Fibroblast of lung (primary cell): ENCODE measurements at regions not wholly inside any gene's neighbourhood (a gene's known extent, or its start where the extent isn't known, plus 50 kb on each side); places are given as distances from the start of the nearest gene placed in this dataset.

Source experiments
- DNase-seq, 2 donors: peaks; one replicate each; pipeline versions ENCODE4 v3.0.0 to v3.0.0-alpha.2; 2010; ENCODE audit warnings: low read depth in 2 of 2
- H2AFZ ChIP-seq: 2 replicates; pipeline ENCODE4 v1.5.1; 2012; ENCODE audit warnings: low read length, control low read depth, inconsistent platforms
- H3K27ac ChIP-seq: 2 replicates; pipeline ENCODE4 v1.5.1; 2011; ENCODE audit warnings: low read length, control low read depth; ENCODE audit not compliant: insufficient read depth
- H3K27me3 ChIP-seq: 2 replicates; pipeline ENCODE4 v1.5.1; 2011; ENCODE audit warnings: mild to moderate bottlenecking, low read length; ENCODE audit not compliant: control insufficient read depth, insufficient read depth
- H3K36me3 ChIP-seq: 2 replicates; pipeline ENCODE4 v1.5.1; 2011; ENCODE audit warnings: low read length; ENCODE audit not compliant: control insufficient read depth, insufficient read depth
- H3K4me1 ChIP-seq: 2 replicates; pipeline ENCODE4 v1.5.1; 2011; ENCODE audit warnings: low read length; ENCODE audit not compliant: control insufficient read depth, insufficient read depth; ENCODE audit errors: extremely low read depth
- H3K4me2 ChIP-seq: 2 replicates; pipeline ENCODE4 v1.5.1; 2011; ENCODE audit warnings: low read length, control low read depth; ENCODE audit not compliant: insufficient read depth; ENCODE audit errors: extremely low read depth
- H3K4me3 ChIP-seq, 4 experiments: fragments of 200-600 bp in 1 of 4; sonication (generic) in 1 of 4; replicated peaks in 1 of 4; 2 replicates each; pipeline ENCODE4 v1.5.1; 2011 to 2016; ENCODE audit warnings: low read length in 4 of 4, low read depth in 3 of 4, mild to moderate bottlenecking in 3 of 4, control low read depth in 2 of 4, inconsistent platforms in 1 of 4, mixed read lengths in 1 of 4; ENCODE audit not compliant: insufficient read depth in 1 of 4; ENCODE audit errors: control extremely low read depth in 1 of 4
- H3K79me2 ChIP-seq: 2 replicates; pipeline ENCODE4 v1.5.1; 2012; ENCODE audit warnings: mild to moderate bottlenecking, low read length, inconsistent platforms; ENCODE audit not compliant: control insufficient read depth, insufficient read depth
- H3K9ac ChIP-seq: 2 replicates; pipeline ENCODE4 v1.5.1; 2011; ENCODE audit warnings: mild to moderate bottlenecking, low read length, control low read depth; ENCODE audit not compliant: insufficient read depth
- H3K9me3 ChIP-seq: 2 replicates; pipeline ENCODE4 v1.5.1; 2012; ENCODE audit warnings: low read depth, low read length; ENCODE audit not compliant: control insufficient read depth, insufficient read depth
- H4K20me1 ChIP-seq: 2 replicates; pipeline ENCODE4 v1.5.1; 2011; ENCODE audit warnings: low read length; ENCODE audit not compliant: control insufficient read depth, insufficient read depth; ENCODE audit errors: extremely low read depth
- EZH2 ChIP-seq: IDR thresholded peaks from 2 replicates; pipeline ENCODE4 v1.5.1; 2012; ENCODE audit warnings: low read length, control low read depth, mild to moderate bottlenecking; ENCODE audit errors: missing control alignments
- TF ChIP-seq, protein P1 (sequence below), 2 donors: IDR thresholded peaks in 1 of 2; conservative IDR thresholded peaks in 1 of 2; 1 replicate in 1 of 2; 2 replicates in 1 of 2; pipeline ENCODE4 v1.5.1; 2011 to 2012; ENCODE audit warnings: low read length in 2 of 2, control low read depth in 1 of 2, inconsistent platforms in 1 of 2, low read depth in 1 of 2, mild to moderate bottlenecking in 1 of 2

DNA sequence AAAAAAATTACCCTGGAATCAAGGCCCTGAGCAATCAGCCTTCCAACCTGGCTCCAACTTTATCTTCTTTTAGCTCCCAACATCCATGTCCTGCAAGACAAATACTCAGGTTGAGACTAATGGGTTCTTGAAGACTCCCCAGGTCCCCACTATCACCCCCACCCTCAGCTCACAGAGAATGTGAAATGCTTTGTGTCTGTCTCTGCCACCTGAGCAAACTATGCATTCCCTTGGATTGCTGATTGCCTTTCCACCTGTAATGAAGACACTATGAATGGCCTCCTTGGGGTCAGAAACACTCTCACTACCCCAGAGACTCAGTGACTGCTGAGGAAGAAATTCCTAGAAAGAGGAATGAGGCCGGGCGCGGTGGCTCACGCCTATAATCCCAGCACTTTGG, 121.2 kb upstream of the GALNT2 start:
- Histone ChIP-seq H3K27ac (no peak overlapping the region), H3K9me3 (no peaks in the 10 kb centered on the region), H3K36me3 (no peaks in the 10 kb centered on the region), H3K27me3 (no peaks in the 10 kb centered on the region), H3K79me2 (no peaks in the 10 kb centered on the region), H3K4me1 (no peaks in the 10 kb centered on the region), H3K9ac (no peak overlapping the region), H2AFZ (no peak overlapping the region), H3K4me2 (no peak overlapping the region), H4K20me1 (no peaks in the 10 kb centered on the region), H3K4me3 (no peak overlapping the region)
- no peak for TF ChIP-seq EZH2
- TF ChIP-seq, protein P1, sequence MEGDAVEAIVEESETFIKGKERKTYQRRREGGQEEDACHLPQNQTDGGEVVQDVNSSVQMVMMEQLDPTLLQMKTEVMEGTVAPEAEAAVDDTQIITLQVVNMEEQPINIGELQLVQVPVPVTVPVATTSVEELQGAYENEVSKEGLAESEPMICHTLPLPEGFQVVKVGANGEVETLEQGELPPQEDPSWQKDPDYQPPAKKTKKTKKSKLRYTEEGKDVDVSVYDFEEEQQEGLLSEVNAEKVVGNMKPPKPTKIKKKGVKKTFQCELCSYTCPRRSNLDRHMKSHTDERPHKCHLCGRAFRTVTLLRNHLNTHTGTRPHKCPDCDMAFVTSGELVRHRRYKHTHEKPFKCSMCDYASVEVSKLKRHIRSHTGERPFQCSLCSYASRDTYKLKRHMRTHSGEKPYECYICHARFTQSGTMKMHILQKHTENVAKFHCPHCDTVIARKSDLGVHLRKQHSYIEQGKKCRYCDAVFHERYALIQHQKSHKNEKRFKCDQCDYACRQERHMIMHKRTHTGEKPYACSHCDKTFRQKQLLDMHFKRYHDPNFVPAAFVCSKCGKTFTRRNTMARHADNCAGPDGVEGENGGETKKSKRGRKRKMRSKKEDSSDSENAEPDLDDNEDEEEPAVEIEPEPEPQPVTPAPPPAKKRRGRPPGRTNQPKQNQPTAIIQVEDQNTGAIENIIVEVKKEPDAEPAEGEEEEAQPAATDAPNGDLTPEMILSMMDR (conservative IDR thresholded peaks at IDR 0.05 in 1 of 2, IDR thresholded peaks at IDR 0.05 in 1 of 2; ENCODE audit: low read depth in 1 of 2, low read length in 2 of 2), result no peak
- no peak for DNase-seq

DNA sequence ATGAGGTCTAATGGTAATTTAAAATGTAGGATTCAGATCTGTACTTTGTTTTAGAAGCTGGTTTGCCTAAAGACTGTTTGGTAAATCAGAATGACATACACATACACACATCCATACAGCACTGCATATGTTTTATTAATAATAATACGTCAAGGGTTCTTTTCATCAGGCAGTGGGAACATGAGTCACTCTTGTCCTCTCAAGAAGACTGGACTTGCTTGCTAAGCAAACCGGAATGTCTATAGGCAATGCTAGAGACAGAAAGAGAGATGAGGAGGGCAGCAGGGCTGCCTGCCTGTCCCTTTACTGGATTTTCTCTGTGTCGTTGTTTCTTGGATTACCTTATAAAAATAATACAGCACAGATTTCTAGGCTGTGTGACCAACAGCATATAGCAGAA, 119.1 kb upstream of the GALNT2 start:
- H3K36me3 ChIP-seq, result no peaks in the 10 kb centered on the region
- no peak overlapping the region for H3K9ac ChIP-seq
- H3K27me3 ChIP-seq, result no peaks in the 10 kb centered on the region
- no peaks in the 10 kb centered on the region for H4K20me1 ChIP-seq
- H3K4me2 ChIP-seq, result no peak overlapping the region
- peak in 1 of 2 donors; percentile 28 for DNase-seq
- no peaks in the 10 kb centered on the region for H3K4me1 ChIP-seq
- no peaks in the 10 kb centered on the region for H3K79me2 ChIP-seq
- H3K27ac ChIP-seq, result no peak overlapping the region
- H3K9me3 ChIP-seq, result no peaks in the 10 kb centered on the region
- TF ChIP-seq EZH2, result no peak
- TF ChIP-seq, protein P1 (conservative IDR thresholded peaks at IDR 0.05 in 1 of 2, IDR thresholded peaks at IDR 0.05 in 1 of 2; ENCODE audit: low read depth in 1 of 2, low read length in 2 of 2), result no peak
- H3K4me3 ChIP-seq, result no peak overlapping the region
- no peak overlapping the region for H2AFZ ChIP-seq

- Histone ChIP-seq H3K9ac (no peak overlapping the region), H3K9me3 (no peaks in the 10 kb centered on the region), H3K4me2 (no peak overlapping the region), H2AFZ (no peak overlapping the region), H3K4me3 (no peak overlapping the region), H3K79me2 (no peaks in the 10 kb centered on the region), H4K20me1 (no peaks in the 10 kb centered on the region), H3K36me3 (no peaks in the 10 kb centered on the region), H3K27me3 (no peaks in the 10 kb centered on the region), H3K27ac (no peak overlapping the region), H3K4me1 (no peaks in the 10 kb centered on the region)
- TF ChIP-seq, protein P1 (conservative IDR thresholded peaks at IDR 0.05 in 1 of 2, IDR thresholded peaks at IDR 0.05 in 1 of 2; ENCODE audit: low read depth in 1 of 2, low read length in 2 of 2), result no peak
- no peak for TF ChIP-seq EZH2
- DNase-seq, result no peak
Measured at GRCh38 chr1:229948438-229948837, 118.6 kb upstream of the GALNT2 start.
